Cerebellar nuclear complex (tissue), 1 donor: ENCODE measurements at regions not wholly inside any gene's neighbourhood (a gene's known extent, or its start where the extent isn't known, plus 50 kb on each side); places are given as distances from the start of the nearest gene placed in this dataset.

Experiments used
- DNase-seq, 2 experiments: peaks; one replicate each; lab custom pipeline; 2025; lab: John Stamatoyannopoulos, UW

- no peak for DNase-seq
These were observed 119.4 kb downstream of the RAB11FIP2 start for GRCh38 chr10:117927332-117927731.

GRCh38 chr10:117927871-117928270, 118.9 kb downstream of the RAB11FIP2 start:
- no peak for DNase-seq

- no peak for DNase-seq
These were observed 118.5 kb downstream of the RAB11FIP2 start for GRCh38 chr10:117928281-117928680.

DNA sequence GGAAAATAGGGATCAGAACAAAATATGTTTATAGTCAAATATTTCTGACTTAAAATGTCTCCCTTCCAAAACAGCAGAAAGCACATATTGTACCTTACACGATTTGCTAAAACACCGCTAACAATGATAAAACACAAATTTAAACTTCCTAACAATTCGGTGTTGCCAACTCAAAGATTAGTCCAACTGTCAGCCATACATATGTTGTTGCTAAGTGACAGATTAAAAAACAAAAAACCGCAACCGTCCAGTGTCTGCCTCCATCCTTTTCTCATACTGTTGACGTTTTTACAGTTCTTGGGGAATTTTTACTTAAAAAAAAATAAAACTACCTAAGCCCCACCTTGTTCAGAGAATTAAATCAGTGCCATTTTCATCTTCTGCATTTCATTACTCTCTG, 118.0 kb downstream of the RAB11FIP2 start:
- DNase-seq = no peak

- no peak for DNase-seq
These were observed 117.2 kb downstream of the RAB11FIP2 start for GRCh38 chr10:117929327-117930067.

GRCh38 chr10:117931078-117931477, 115.7 kb downstream of the RAB11FIP2 start:
- DNase-seq = no peak

DNA sequence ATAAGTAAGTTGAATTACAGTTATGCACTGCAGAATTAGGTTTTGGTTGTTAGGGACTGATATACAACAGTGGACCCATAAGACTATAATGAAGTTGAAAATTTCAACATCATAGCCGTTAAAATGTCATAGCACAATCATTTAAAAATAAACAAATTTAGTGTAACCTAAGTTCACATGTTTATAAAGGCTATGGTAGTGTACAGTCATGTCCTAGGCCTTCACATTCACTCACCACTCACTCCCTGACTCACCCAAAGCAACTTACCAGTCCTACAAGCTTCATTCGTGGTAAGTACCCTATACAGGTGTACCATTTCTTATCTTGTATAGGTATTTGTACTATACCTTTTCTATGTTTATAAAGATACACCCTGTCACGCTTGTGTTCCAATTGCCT, 113.7 kb downstream of the RAB11FIP2 start:
- no peak for DNase-seq

DNA sequence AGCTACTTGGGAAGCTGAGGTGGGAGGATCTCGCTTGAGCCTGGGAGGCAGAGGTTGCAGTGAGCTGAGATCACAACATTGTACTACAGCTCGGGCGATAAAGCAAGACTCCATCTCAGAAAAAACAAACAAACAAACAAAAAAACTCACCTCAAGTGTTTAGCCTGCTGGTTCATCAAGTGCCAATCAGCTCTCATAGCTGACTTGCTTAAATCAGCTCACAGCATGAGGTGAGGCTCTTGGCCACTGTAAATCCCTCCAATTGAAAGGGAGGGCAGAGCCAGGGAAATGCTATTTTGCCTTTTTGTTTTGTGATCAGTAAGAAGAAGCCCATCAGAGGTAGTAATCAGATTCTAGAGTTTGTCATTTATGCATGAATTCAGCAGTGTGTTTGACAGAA, 112.3 kb downstream of the RAB11FIP2 start:
- no peak for DNase-seq

- DNase-seq = no peak
These were observed 110.6 kb downstream of the RAB11FIP2 start for GRCh38 chr10:117936141-117936540.

GRCh38 chr10:117936566-117936965, 110.2 kb downstream of the RAB11FIP2 start:
- no peak for DNase-seq

DNA sequence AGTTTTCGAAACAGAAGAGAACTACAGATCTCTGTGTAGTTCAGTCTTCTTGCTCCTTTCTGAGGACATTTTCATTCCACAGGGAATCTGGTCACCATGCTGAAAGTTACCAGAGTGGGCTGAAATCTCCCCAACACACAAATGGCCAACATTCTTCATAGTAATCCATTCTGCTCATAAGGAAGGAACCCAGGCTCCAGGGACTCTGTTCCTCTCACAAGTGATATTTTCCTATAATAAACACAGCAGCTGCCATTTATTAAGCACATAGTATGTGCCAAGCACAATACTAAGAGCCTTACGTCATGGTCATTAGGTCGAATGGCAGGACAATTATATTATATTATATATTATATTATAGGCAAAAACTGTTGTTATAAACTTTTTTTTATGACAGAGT, 109.8 kb downstream of the RAB11FIP2 start:
- no peak for DNase-seq

- no peak for DNase-seq
These were observed 108.6 kb downstream of the RAB11FIP2 start for GRCh38 chr10:117938104-117938503.

GRCh38 chr10:117942226-117942625, 104.5 kb downstream of the RAB11FIP2 start:
- DNase-seq = no peak

- no peak for DNase-seq
These were observed 101.9 kb downstream of the RAB11FIP2 start for GRCh38 chr10:117944676-117945447.

- no peak for DNase-seq
These were observed 101.1 kb downstream of the RAB11FIP2 start for GRCh38 chr10:117945651-117946050.

DNA sequence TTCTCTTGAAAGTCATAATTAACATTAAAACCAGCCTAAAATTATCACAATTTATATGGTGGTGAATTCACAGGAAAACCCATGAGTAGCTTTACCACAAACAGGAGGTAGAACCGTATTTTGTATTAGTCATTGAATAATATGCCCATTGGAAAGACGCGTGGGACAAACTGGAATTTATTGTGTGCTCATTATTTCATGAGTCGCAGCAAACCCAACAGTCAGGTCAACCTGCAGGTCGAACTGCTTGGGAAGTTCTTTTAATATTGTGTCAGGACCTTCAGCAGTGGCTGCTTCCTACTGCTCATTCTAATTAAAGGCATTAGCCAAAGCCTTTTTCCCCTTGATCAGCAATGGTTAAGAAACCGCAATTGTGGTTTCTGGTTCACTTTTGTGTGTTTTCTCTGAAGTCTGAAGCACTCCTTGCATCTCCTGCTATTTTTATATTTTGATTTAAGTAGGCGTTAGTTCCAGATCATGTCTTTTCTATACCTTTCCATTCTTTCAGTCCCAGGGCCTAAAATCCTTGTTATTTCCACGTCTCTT, 100.1 kb downstream of the RAB11FIP2 start:
- DNase-seq = no peak

- DNase-seq = no peak
These were observed 98.2 kb downstream of the RAB11FIP2 start for GRCh38 chr10:117948493-117948892.

DNA sequence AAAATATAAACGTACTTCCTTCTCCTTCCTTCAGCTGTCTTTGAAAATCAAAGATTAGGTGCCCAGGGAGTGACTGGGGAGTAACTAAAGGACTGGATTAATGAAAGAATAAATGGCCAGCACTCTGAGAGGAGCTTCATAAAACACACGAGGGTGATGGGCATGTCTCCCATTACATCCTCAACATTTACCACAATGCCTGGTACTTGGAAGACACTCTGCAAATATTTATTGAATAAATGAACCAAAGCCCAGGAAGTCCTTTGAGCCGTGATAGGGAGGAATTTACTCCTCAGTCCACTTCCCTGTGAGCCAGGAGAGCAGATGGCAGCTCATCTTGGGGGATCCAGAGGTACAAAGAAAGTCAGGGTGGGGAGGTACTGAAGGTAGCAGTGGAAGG, 96.3 kb downstream of the RAB11FIP2 start:
- DNase-seq = no peak
